ENCODE measurements at regions not wholly inside any gene's neighbourhood (a gene's known extent, or its start where the extent isn't known, plus 50 kb on each side); places are given as distances from the start of the nearest gene placed in this dataset.

- Histone ChIP-seq H3K4me3 (ENCODE audit: insufficient read length, low read depth) (no peak overlapping the region), H3K4me1 (ENCODE audit: insufficient read depth, insufficient read length) (no peaks in the 10 kb centered on the region), H3K9ac (ENCODE audit: insufficient read length, low read depth) (no peak overlapping the region), H3K27me3 (ENCODE audit: insufficient read depth, insufficient read length) (no peaks in the 10 kb centered on the region), H3K36me3 (ENCODE audit: insufficient read depth, insufficient read length, low read length) (no peaks in the 10 kb centered on the region), H3K9me3 (ENCODE audit: insufficient read depth, low read length) (no peaks in the 10 kb centered on the region)
- TF ChIP-seq YY1 (IDR thresholded peaks at IDR 0.05; ENCODE audit: insufficient read depth, insufficient read length) (no peak), ZNF274 (IDR thresholded peaks at IDR 0.05; ENCODE audit: low read depth, low read length) (no peak)
- no peak for DNase-seq (ENCODE audit: low read depth, low spot score)
Measured at GRCh38 chr11:29682856-29683255, 334.0 kb downstream of the KCNA4 start.

- H3K27me3 ChIP-seq (ENCODE audit: insufficient read depth, insufficient read length): no peaks in the 10 kb centered on the region
- H3K9me3 ChIP-seq (ENCODE audit: insufficient read depth, low read length): no peaks in the 10 kb centered on the region
- no peak overlapping the region for H3K9ac ChIP-seq (ENCODE audit: insufficient read length, low read depth)
Measured at GRCh38 chr11:29679996-29680395, 336.8 kb downstream of the KCNA4 start.

DNA sequence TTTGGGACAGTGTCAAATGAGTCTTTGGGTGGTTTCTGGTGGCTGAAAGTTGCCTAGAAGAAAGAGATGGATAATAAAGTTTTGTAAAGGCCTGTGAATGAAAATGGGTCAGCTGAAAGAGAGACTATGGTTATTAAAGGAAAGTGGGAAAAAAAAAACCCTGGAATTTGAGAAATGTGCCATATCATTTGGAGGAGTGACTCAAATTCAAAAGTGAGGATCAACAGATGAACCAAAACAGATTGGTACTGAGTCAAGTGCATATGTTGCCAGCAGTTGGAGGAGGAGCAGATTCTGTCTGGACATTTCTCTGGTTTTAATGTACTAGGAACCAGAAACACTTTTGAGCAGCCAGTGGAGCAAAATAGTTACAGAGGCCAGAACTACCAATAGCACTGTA is 339.8 kb downstream of the KCNA4 start:
- Histone ChIP-seq H3K27me3 (ENCODE audit: insufficient read depth, insufficient read length) (no peaks in the 10 kb centered on the region), H3K9me3 (ENCODE audit: insufficient read depth, low read length) (no peaks in the 10 kb centered on the region), H3K4me1 (ENCODE audit: insufficient read depth, insufficient read length) (no peaks in the 10 kb centered on the region), H3K4me3 (ENCODE audit: insufficient read length, low read depth) (no peak overlapping the region), H3K9ac (ENCODE audit: insufficient read length, low read depth) (no peak overlapping the region), H3K36me3 (ENCODE audit: insufficient read depth, insufficient read length, low read length) (no peaks in the 10 kb centered on the region)
- TF ChIP-seq ZNF274 (IDR thresholded peaks at IDR 0.05; ENCODE audit: low read depth, low read length): no peak
- no peak for TF ChIP-seq SUZ12 (IDR thresholded peaks at IDR 0.05; ENCODE audit: extremely low read depth, insufficient read depth, insufficient read length)
- no peak for TF ChIP-seq YY1 (IDR thresholded peaks at IDR 0.05; ENCODE audit: insufficient read depth, insufficient read length)
- no peak for DNase-seq (ENCODE audit: low read depth, low spot score)

More at GRCh38 chr11:29679996-29680395, 336.8 kb downstream of the KCNA4 start:
- no peaks in the 10 kb centered on the region for H3K36me3 ChIP-seq (ENCODE audit: insufficient read depth, insufficient read length, low read length)
- no peak for TF ChIP-seq YY1 (IDR thresholded peaks at IDR 0.05; ENCODE audit: insufficient read depth, insufficient read length)
- no peak for TF ChIP-seq ZNF274 (IDR thresholded peaks at IDR 0.05; ENCODE audit: low read depth, low read length)
- no peak for TF ChIP-seq SUZ12 (IDR thresholded peaks at IDR 0.05; ENCODE audit: extremely low read depth, insufficient read depth, insufficient read length)
- H3K4me3 ChIP-seq (ENCODE audit: insufficient read length, low read depth): no peak overlapping the region
- no peak for DNase-seq (ENCODE audit: low read depth, low spot score)
- H3K4me1 ChIP-seq (ENCODE audit: insufficient read depth, insufficient read length): no peaks in the 10 kb centered on the region

GRCh38 chr11:29669310-29669709 is 347.5 kb downstream of the KCNA4 start:
- no peaks in the 10 kb centered on the region for H3K4me1 ChIP-seq (ENCODE audit: insufficient read depth, insufficient read length)
- no peaks in the 10 kb centered on the region for H3K27me3 ChIP-seq (ENCODE audit: insufficient read depth, insufficient read length)
- TF ChIP-seq ZNF274 (IDR thresholded peaks at IDR 0.05; ENCODE audit: low read depth, low read length): no peak
- no peak for TF ChIP-seq YY1 (IDR thresholded peaks at IDR 0.05; ENCODE audit: insufficient read depth, insufficient read length)
- H3K4me3 ChIP-seq (ENCODE audit: insufficient read length, low read depth): no peak overlapping the region
- no peaks in the 10 kb centered on the region for H3K36me3 ChIP-seq (ENCODE audit: insufficient read depth, insufficient read length, low read length)
- DNase-seq (ENCODE audit: low read depth, low spot score): no peak
- no peaks in the 10 kb centered on the region for H3K9me3 ChIP-seq (ENCODE audit: insufficient read depth, low read length)
- no peak overlapping the region for H3K9ac ChIP-seq (ENCODE audit: insufficient read length, low read depth)

GRCh38 chr11:29657709-29658108 is 359.1 kb downstream of the KCNA4 start:
- no peaks in the 10 kb centered on the region for H3K36me3 ChIP-seq (ENCODE audit: insufficient read depth, insufficient read length, low read length)
- no peak for DNase-seq (ENCODE audit: low read depth, low spot score)
- no peaks in the 10 kb centered on the region for H3K27me3 ChIP-seq (ENCODE audit: insufficient read depth, insufficient read length)
- no peaks in the 10 kb centered on the region for H3K4me1 ChIP-seq (ENCODE audit: insufficient read depth, insufficient read length)
- no peaks in the 10 kb centered on the region for H3K9me3 ChIP-seq (ENCODE audit: insufficient read depth, low read length)
- H3K9ac ChIP-seq (ENCODE audit: insufficient read length, low read depth): no peak overlapping the region
- no peak for TF ChIP-seq YY1 (IDR thresholded peaks at IDR 0.05; ENCODE audit: insufficient read depth, insufficient read length)
- no peak for TF ChIP-seq ZNF274 (IDR thresholded peaks at IDR 0.05; ENCODE audit: low read depth, low read length)
- no peak for TF ChIP-seq SUZ12 (IDR thresholded peaks at IDR 0.05; ENCODE audit: extremely low read depth, insufficient read depth, insufficient read length)
- H3K4me3 ChIP-seq (ENCODE audit: insufficient read length, low read depth): no peak overlapping the region

DNA sequence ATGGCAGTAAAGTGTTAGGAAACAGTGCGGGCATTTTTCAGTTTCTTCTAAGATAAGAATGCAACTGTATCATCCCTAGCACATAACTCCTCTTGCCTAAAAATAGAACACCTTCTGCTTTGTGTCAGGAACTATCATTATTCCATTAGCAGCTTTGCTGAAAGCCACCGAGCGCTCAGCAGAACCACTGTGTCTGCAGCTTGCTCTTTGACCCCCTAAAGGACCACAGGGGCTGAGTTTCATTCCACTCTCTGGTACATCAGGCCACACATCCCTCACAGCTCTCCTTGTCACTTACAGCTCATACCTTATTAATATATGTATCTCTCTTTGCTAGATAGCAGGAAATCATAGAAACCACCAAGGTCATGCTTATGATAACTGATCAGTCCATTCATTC is 360.2 kb downstream of the KCNA4 start:
- no peak for TF ChIP-seq ZNF274 (IDR thresholded peaks at IDR 0.05; ENCODE audit: low read depth, low read length)
- TF ChIP-seq YY1 (IDR thresholded peaks at IDR 0.05; ENCODE audit: insufficient read depth, insufficient read length): no peak
- TF ChIP-seq SUZ12 (IDR thresholded peaks at IDR 0.05; ENCODE audit: extremely low read depth, insufficient read depth, insufficient read length): no peak
- no peak overlapping the region for H3K4me3 ChIP-seq (ENCODE audit: insufficient read length, low read depth)

DNA sequence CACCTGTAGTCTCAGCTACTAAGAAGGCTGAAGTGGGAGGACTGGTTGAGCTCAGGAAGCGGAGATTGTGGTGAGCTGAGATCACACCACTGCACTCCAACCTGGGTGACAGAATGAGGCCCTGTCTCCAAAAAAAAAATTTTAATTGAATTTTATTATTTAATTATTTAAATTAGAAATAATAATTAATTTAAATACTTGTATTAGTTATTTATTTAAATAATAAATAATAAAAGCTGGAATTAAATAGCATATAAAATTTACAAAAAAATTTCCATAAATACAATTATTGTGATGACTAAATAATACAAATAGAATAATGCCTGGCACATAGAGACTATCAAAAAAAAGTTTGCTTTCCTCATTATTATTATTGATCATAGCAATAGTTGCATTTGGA is 371.5 kb downstream of the KCNA4 start:
- H3K27me3 ChIP-seq (ENCODE audit: insufficient read depth, insufficient read length): no peaks in the 10 kb centered on the region
- DNase-seq (ENCODE audit: low read depth, low spot score): no peak
- H3K9me3 ChIP-seq (ENCODE audit: insufficient read depth, low read length): no peaks in the 10 kb centered on the region
- H3K9ac ChIP-seq (ENCODE audit: insufficient read length, low read depth): no peak overlapping the region
- TF ChIP-seq YY1 (IDR thresholded peaks at IDR 0.05; ENCODE audit: insufficient read depth, insufficient read length): no peak
- TF ChIP-seq ZNF274 (IDR thresholded peaks at IDR 0.05; ENCODE audit: low read depth, low read length): no peak
- H3K36me3 ChIP-seq (ENCODE audit: insufficient read depth, insufficient read length, low read length): no peaks in the 10 kb centered on the region
- H3K4me3 ChIP-seq (ENCODE audit: insufficient read length, low read depth): no peak overlapping the region
- no peaks in the 10 kb centered on the region for H3K4me1 ChIP-seq (ENCODE audit: insufficient read depth, insufficient read length)

More for the DNA sequence above, 360.2 kb downstream of the KCNA4 start:
- H3K36me3 ChIP-seq (ENCODE audit: insufficient read depth, insufficient read length, low read length): no peaks in the 10 kb centered on the region
- no peaks in the 10 kb centered on the region for H3K9me3 ChIP-seq (ENCODE audit: insufficient read depth, low read length)
- H3K27me3 ChIP-seq (ENCODE audit: insufficient read depth, insufficient read length): no peaks in the 10 kb centered on the region
- H3K9ac ChIP-seq (ENCODE audit: insufficient read length, low read depth): no peak overlapping the region
- DNase-seq (ENCODE audit: low read depth, low spot score): no peak
- no peaks in the 10 kb centered on the region for H3K4me1 ChIP-seq (ENCODE audit: insufficient read depth, insufficient read length)

- no peak overlapping the region for H3K4me3 ChIP-seq (ENCODE audit: insufficient read length, low read depth)
- no peak for DNase-seq (ENCODE audit: low read depth, low spot score)
- H3K4me1 ChIP-seq (ENCODE audit: insufficient read depth, insufficient read length): no peaks in the 10 kb centered on the region
- no peak overlapping the region for H3K9ac ChIP-seq (ENCODE audit: insufficient read length, low read depth)
- no peaks in the 10 kb centered on the region for H3K27me3 ChIP-seq (ENCODE audit: insufficient read depth, insufficient read length)
- no peaks in the 10 kb centered on the region for H3K36me3 ChIP-seq (ENCODE audit: insufficient read depth, insufficient read length, low read length)
- TF ChIP-seq SUZ12 (IDR thresholded peaks at IDR 0.05; ENCODE audit: extremely low read depth, insufficient read depth, insufficient read length) (no peak), ZNF274 (IDR thresholded peaks at IDR 0.05; ENCODE audit: low read depth, low read length) (no peak), YY1 (IDR thresholded peaks at IDR 0.05; ENCODE audit: insufficient read depth, insufficient read length) (no peak)
- no peaks in the 10 kb centered on the region for H3K9me3 ChIP-seq (ENCODE audit: insufficient read depth, low read length)
Measured at GRCh38 chr11:29641201-29641600, 375.6 kb downstream of the KCNA4 start.

Measured in NT2/D1 (cell line).